IPS-NIHi11 (cell line): ENCODE measurements at regions not wholly inside any gene's neighbourhood (a gene's known extent, or its start where the extent isn't known, plus 50 kb on each side); places are given as distances from the start of the nearest gene placed in this dataset.
"Not testable (repeated sequence)": the region's sequence is repeated elsewhere in the genome, so short reads cannot be mapped to it uniquely, and the experiment has no call there.

Source experiments
- DNase-seq: peaks from one replicate; pipeline ENCODE4 v3.0.0; 2012; ENCODE audit warnings: mixed read lengths, low spot score

DNA sequence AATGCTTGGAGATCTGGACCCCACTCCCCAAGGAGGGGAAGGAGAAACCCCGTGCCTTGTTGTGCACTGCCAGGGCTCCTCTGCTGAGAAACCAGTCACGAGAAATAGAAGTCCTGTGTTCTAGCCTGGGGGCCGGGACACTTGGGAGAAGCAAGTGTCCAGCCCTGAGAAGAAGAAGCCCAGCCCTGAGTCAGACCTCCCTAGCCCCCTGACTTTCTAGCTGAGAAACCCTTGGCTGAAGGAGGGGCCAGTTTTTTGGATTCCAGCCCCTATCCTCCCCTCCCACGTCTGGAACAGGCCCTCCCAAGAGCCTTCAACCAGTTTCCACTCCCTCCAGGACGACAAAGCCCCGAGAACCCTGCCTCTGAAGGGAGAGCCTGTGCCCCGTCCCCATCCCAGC, 100.5 kb downstream of the NAV1 start:
- no peak for DNase-seq

DNA sequence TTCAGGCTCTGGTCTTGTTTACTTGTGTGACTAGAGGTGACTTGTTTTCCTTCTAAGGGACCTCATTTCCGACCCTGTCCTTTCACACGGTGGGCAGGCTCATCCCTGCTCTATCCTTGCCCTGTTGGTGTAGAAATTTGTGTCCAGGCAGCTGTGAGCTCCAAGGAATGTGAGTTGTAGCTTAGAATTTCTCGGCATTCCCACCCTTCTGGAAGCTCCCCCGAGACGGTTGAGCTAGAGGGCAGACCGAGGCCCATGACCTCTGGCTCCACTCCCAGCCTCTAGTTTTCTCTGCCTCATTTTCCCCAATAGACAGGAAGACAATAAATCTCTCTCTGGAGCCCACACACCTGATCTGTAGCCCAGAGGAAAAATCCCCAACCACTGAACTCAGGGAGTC, 100.9 kb downstream of the NAV1 start:
- no peak for DNase-seq

DNA sequence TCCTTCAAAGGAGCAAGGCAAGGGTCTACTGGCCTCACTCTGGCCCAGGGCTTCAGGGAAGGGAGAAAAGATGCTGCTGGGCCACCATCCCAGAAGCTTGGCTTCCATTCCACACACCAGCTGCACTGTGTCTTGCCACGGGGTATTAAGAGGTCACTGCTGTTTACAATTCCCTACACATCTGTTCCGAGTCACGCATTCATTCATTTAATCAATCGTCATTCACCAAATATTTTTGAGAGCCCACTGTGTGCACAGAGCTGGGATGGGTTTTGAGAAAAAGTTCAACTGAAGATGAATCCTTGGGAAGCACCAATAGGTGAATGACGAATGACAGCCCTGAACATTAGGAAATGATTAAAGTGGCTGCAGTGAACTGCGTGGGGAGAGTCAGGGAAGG, 101.7 kb downstream of the NAV1 start:
- no peak for DNase-seq

DNA sequence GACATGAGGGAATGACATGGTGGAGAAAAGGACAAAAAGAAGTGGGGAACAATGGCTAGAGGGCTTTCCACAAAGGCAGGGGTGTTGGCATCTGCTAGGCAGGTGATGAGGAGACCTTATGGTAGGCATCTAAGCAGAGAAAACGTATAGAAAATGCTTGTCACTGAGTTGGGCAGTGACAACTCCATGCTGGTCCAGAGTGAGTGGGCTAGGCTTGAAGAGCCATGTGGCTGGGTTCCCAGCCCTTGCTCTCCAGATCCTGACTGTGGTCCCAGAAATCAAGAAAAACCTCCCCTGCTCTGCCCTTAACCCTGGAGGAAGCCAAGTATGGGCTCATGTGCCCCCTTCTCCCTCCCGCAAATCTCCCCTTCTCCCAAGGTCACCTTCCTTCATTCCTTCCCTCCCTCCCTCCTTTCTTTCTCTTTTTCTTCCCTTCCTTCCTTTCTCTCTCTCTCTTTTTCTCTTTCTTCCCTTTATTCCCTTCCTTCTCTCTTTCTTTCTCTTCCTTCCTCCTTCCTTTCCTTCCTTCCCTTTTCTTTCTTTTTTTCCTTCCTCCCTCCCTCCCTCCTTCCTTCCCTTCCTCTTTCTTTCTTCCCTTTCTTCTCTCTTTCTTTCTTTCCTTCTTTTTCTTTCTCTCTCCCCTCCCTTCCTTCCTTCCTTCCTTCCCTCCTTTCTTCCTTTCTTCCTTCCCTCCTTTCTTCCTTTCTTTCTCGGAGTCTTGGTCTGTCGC, 102.8 kb downstream of the NAV1 start:
- no peak for DNase-seq

DNA sequence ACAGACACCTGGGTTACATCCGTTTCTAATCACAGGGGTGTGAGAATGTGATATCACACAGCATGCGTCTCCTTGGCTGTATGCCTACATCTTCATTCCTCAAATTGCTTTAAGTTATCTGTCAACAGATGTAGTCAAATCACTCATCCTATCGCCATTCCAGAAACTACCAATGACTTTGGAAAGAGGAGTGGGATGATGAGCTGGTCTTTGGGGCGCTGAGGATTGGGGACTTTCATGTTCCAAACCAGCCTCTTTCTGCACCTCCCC, 104.8 kb downstream of the NAV1 start:
- DNase-seq, result no peak

DNA sequence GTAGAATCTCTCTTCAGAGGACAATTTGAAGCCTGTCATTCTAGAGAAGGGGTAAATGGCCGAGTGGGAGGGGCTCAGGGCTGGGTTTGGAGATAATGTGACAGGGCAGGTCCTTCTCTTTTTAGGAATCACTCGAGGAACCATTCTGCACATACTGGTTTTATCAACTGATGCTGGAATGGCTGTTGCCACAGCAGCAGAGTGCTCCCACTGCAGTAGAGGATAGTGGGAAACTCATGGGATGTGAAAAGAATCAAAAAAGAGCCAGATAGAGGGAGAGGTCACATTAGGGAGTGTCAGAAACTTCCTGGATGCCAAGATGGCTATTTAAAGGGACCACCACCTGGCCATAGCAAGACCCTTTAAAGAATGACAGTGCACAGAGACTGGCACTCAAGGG, 105.3 kb downstream of the NAV1 start:
- no peak for DNase-seq

DNA sequence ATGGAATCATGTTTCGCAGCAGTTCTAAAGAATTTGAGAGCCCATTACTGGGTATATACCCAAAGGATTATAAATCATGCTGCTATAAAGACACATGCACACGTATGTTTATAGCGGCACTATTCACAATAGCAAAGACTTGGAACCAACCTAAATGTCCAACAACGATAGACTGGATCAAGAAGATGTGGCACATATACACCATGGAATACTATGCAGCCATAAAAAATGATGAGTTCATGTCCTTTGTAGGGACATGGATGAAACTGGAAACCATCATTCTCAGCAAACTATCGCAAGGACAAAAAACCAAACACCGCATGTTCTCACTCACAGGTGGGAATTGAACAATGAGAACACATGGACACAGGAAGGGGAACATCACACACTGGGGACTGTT, 106.1 kb downstream of the NAV1 start:
- DNase-seq, result not testable (repeated sequence)

DNA sequence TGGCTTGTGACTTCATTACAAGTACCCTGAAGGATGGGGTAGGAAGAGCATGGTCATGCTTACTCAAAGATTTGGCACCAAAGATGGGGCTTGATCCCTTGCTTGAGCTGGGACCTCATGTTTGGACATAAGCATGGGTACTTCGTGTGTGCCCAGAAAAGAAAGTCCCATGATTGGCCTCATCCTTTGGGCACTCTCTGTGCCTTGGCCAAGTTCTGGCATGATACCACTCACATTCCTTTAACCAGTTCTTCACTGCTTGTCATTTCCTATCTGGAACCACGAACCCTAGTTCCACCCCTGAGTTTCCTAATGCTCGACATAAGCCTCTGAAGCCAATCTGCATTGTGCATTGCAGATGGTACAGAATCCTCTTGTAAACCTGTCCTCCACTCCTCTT, 107.0 kb downstream of the NAV1 start:
- no peak for DNase-seq

DNA sequence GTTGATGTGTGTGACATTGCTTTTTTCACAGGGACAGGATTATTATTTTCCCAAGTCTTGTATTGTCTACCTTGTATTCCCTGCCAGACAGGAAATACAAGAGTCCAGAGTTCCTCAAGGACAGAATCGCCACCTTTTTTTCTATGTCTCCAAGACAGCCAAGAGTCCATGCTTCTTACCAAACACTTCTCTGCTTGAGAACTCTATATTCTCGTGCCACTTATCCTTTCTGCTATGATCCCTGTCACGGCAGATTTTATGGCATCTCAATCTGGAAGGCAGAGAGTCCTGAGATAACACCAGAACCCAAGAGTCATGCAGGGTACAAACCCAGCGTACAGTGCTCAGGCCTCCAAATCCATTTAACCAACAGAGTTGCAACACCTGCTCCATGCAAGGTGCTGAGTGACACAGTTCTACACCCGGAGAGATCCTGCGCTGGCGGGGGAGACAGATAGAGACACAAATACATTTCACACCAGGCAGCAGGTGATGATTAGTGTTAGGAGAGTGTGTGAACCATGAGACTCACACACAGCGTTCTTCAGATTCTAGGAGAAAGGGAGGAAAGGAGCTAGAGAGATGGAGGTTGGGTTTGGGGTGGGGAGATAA, 107.6 kb downstream of the NAV1 start:
- no peak for DNase-seq

DNA sequence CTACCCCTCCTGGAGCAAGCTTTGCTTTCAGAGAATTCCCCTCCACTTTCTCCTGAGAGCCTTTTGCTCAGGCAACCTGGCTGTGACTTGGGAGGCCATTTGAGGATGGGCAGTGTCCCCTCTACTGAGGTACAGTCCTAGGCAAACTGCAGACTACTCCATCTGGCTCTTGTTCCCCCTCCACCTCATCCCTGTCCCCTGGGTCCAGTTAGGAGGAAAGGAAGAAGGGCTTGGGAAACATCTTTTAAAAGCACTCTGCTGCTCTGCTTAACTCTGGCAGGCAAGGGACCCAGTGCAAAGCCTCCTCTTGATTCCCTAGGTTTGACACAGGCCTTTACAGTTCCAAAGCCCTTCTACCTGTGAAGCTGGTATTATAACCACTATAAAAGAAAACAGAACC, 108.2 kb downstream of the NAV1 start:
- no peak for DNase-seq

DNA sequence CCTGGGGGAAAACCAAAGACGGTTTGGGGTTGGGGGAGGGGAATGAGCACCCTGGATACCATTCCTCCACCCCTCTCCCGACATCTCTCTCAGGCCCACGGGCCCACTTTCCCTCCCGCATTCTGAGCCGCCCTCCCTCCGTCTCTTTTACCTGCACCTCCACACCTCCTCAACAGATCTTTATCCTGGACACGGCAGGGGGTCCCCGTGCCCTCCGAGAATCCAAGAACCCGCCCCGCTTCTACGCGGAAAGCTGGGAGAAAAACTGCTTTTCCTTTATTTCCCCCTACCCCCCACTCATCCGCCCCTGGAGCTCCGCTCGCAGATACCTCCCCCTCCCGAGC, 108.8 kb downstream of the NAV1 start:
- DNase-seq, result no peak

DNA sequence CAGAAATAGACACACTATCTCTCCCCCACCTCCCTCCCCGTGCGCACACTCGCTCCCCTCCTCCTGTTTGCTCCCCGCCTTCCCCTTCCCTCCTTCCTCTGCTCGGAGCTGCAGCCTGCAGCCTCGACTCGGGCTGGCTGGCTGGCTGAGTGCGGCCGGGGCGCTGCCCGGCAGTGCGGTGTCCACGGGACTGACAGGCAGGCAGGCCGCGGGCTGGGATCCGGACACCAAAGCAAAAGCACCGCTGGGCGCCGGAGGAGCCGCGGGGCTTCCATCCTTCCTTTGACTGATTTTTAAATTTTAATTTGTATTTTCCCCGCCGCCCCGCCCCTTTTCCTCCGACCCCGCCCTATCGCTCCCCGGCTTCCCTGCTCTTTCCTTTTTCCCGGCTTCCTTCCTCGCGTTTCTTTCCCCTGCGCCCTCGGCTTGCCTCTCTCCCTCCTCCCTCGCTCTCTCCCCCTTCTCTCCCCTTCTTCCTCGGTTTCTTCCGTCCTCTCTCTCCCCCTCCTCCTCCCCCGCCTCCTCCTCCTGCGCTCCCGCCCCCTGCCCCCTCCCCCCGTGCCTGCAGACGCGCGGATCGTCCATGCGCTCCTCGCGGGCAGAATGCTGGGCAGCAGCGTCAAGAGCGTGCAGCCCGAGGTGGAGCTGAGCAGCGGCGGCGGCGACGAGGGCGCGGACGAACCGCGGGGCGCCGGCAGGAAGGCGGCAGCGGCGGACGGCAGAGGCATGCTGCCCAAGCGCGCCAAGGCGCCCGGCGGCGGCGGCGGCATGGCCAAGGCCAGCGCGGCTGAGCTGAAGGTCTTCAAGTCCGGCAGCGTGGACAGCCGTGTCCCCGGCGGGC, 109.4 kb downstream of the NAV1 start:
- DNase-seq, result peak; percentile 76

DNA sequence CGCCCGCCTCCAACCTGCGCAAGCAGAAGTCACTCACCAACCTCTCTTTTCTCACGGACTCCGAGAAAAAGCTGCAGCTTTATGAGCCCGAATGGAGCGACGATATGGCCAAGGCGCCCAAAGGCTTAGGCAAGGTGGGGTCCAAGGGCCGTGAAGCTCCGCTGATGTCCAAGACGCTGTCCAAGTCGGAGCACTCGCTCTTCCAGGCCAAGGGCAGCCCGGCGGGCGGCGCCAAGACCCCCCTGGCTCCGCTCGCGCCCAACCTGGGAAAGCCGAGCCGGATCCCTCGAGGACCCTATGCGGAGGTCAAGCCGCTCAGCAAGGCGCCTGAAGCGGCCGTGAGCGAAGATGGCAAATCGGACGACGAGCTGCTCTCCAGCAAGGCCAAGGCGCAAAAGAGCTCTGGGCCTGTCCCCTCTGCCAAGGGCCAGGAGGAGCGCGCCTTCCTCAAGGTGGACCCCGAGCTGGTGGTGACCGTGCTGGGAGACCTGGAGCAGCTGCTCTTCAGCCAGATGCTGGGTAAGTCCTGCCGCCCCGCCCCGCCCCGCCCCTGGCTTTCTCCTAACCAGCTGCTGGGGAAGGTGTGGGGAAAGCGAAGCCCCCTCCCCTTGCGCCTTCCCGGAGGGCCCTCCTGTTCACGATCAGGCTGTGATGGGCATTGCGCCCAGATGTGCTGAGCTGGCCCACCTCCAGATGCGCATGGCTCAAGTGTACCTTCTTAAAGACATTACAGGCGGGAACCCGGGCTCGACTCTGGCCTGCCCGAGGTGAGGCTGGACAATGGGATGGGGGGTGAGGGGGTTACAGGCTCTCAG, 110.2 kb downstream of the NAV1 start:
- peak; percentile 69 for DNase-seq

DNA sequence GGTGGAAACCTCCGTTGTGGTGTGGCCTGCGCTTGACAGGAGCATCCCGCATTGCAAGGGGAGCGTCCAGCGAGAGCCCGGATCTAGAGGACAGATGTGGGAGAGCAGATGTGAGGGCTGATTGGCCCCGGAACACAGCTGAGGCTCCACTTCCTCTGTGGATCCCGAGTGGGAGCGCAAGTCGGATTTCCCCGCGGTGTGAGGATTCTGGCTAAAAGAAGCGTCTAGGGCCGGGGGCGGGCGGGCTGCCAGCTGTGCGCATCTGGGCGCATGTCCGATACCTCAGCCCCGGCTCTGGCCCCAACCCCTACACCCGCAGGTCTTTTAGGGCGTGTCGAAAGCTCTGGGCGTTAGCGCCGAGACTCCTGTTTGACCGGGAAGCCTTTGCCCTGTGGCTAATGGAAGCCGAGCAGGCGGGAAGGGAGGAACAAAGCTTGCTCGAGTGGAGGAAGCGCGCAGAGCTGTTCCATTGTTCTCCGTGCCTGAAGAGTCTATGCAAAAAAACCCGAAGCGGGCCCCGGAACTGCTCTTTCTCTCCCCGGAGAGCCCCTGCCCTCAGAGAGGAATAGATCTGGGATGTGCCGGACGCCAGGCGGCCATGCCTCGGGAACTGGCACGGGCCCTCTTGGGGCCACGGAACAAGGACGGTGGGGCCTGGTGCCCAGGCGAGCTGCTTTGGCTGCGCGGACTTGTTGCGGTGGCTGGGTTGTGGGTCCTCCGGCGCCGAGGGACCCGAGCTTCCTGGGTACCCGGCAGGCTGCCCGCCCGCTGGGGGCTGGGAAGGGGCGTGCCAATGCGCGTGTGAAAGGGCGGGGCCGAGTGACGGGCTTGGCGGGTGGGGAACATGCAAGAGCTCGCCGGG, 111.1 kb downstream of the NAV1 start:
- peak; percentile 82 for DNase-seq

DNA sequence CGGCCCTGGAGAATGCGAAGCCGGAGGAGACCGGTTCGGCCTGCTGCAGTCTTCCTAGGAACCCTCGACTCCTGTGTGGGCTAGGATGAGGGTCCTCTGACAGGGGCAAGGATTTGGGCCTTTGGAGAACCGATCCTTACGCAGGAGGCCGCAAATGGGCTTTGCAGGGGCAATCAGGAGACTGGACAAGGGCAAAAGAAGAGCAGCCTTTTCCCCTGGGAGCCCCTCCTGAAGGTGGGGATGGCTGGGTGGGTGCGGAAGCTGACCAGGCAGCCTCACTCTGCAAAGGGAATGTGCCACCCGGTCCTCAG, 111.7 kb downstream of the NAV1 start:
- DNase-seq, result no peak

DNA sequence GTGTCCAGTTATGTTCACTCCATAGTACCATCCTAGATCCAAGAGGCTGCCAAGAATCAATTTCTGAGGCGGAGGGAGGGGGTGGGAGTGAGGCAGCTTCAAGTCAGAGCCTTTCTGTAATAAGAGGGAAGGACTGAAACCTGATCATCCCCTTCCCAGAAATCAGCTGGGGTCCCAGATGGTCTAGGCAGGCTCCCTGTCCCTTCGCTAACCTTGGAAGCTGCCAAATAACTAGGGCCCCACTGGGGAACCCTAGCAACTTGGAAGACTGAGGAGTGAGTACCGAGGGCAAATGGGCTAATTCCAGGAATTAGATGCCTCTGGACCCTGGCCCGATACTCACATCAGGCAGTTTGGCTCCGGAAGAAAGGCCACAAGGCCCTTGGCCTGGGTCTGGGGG, 113.3 kb downstream of the NAV1 start:
- DNase-seq, result no peak

DNA sequence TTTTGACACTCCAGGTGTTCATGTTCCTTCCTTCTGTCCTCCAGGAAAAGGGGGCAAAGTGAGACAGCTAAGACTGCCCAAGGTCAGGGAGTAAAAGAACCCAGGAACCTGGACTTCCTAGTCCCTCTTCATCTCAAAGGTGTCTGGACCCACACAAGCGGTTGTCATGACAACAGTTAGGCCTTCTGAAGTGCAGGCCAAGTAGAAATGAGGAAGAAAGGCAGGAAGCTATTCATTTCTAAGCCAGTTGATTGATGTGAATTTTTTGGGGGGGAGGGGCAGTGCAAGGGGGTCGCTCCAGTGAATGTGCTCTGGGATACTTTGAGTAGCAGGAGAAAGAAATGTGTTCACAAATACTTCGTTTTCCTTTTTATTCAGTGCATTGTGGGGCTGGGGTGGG, 114.3 kb downstream of the NAV1 start:
- no peak for DNase-seq

DNA sequence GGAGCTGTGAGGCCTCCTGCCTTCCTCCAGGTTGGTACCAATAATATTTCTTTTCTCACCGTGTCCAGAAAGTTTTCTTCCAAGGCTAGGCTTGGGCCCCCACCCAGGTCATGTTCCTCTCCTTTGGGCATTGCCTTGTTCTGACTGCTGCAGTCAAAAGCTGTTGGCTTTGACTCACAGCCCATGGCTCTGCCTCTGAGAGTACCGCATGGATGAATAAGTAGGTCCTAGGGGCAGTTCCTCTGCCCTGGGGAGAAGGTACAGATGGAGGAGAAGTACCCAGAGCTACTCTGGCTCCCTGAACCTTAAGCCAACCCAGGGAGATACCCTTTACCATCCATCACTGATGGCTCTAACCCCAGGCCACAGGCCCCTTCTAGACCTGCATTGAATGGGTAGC, 115.0 kb downstream of the NAV1 start:
- no peak for DNase-seq

DNA sequence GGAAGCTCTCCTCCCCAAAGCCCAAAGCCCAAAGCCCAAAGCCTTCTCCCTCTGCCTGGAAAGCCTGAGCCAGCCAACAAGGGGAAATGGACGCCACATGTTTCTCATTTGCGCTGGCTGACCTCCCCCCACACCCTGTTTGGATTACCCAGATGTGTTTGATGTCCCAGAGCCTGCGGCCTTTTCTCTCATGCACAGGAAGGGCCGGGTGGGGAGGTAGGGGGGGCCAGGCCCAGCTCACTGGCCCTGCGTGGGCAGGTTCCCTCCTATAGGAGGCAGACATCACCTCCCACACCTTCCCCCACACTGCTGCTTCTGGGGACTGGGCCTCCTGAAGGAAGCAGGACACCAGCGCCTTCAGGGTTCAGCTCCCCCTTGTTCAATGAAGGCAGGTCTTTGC, 116.3 kb downstream of the NAV1 start:
- peak; percentile 70 for DNase-seq

DNA sequence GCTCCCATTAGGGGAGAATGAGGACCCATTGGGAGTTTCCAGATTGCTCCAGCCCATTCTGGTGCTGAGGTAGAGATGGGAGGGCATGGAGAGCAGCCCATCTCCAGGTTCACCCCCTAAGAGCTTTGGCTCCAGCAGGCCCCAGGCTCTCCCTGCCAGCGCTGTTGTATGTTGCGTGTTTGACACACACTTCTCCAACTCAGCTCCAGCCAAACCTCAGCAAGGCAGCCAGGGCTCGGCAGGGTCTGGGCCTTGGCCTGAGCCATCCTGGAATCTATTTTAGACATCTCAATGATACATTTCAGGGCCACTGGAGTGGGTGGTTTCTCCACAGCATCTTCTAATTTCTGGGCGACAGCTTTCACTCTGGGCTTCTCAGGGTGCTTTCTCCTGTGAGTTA, 117.0 kb downstream of the NAV1 start:
- no peak for DNase-seq

DNA sequence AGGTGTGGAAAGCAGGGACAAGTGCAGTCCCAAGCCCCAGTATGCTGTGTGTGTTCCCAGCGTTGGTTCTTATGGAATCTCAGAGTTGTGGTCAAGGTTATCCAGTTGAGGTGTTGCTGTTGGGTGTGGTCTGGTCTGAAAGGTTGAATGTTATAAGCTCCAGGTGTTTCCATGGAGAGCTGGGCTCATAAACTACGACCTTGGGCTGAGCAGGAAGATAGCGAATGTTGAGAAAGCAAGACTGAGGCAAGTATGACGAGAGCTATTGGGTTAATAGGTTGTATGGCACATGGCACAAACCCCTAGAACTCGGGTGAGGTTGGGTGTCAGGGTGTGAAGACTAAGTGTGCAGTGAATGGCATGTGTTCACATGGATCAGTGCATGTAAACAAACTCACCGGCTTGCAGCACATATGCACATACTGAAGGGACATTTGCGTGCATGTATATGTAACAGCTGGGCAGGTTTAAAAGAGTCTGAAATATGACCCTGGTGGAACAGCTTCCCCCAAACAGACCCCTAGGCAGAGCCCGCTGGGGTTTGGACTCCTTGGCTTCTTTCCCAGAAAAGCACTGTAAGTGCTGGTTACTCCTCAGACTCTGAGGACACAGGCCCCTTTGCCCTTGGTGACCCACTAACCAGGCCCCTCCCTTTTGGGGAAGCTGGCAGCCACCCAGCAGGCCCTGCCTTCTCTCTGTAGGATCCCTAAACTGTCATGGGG, 117.5 kb downstream of the NAV1 start:
- DNase-seq, result no peak
